Effector memory CD8-positive, alpha-beta T cell (primary cell): ENCODE measurements at regions not wholly inside any gene's neighbourhood (a gene's known extent, or its start where the extent isn't known, plus 50 kb on each side); places are given as distances from the start of the nearest gene placed in this dataset.

ENCODE experiments used
- ATAC-seq: fragments of 150-1000 bp; cut with Tn5 transposase; replicated peaks from 2 replicates; pipeline ENCODE4 v1.10.0; 2021; ENCODE audit warnings: mild to moderate bottlenecking, moderate library complexity
- DNase-seq, 3 experiments: peaks; one replicate each; pipeline ENCODE4 v3.0.0; 2021
- H3K27ac Mint-ChIP-seq, 2 donors: one replicate each; pipeline ENCODE4 v1.8.0; 2022; ENCODE audit warnings: mild to moderate bottlenecking in 2 of 2, mixed read lengths in 2 of 2, moderate library complexity in 2 of 2
- H3K27me3 Mint-ChIP-seq, 2 donors: one replicate each; pipeline ENCODE4 v1.8.0; 2022; ENCODE audit warnings: mixed read lengths in 2 of 2
- H3K36me3 Mint-ChIP-seq: one replicate; pipeline ENCODE4 v1.8.0; 2022; ENCODE audit warnings: mild to moderate bottlenecking, moderate library complexity, mixed read lengths; ENCODE audit not compliant: insufficient read depth
- H3K4me1 Mint-ChIP-seq, 2 donors: one replicate each; pipeline ENCODE4 v1.8.0; 2022; ENCODE audit warnings: low read depth in 2 of 2, mixed read lengths in 2 of 2
- H3K4me3 Mint-ChIP-seq, 2 donors: one replicate each; pipeline ENCODE4 v1.8.0; 2022; ENCODE audit warnings: mild to moderate bottlenecking in 2 of 2, mixed read lengths in 2 of 2, moderate library complexity in 2 of 2
- H3K9me3 Mint-ChIP-seq, 2 donors: one replicate each; pipeline ENCODE4 v1.8.0; 2022; ENCODE audit warnings: mixed read lengths in 2 of 2

- Mint-ChIP-seq H3K36me3 (no peaks in the 10 kb centered on the region), H3K4me3 (no peak overlapping the region), H3K27ac (no peak overlapping the region), H3K4me1 (peaks cover 0 to 3% of the 10 kb centered on the region in 2 donors), H3K9me3 (peaks cover 5 to 8% of the 10 kb centered on the region in 2 donors), H3K27me3 (peaks cover 12 to 21% of the 10 kb centered on the region in 2 donors)
- no peak for DNase-seq
- no peak for ATAC-seq
Observed at GRCh38 chr13:40304391-40304790, 362.1 kb downstream of the FOXO1 start.

GRCh38 chr13:40306817-40307216, 359.6 kb downstream of the FOXO1 start:
- H3K27ac Mint-ChIP-seq = no peak overlapping the region

GRCh38 chr13:40309881-40310280, 356.6 kb downstream of the FOXO1 start:
- DNase-seq (no peak), ATAC-seq (no peak)
- Mint-ChIP-seq H3K27ac (no peak overlapping the region), H3K36me3 (no peaks in the 10 kb centered on the region), H3K4me3 (no peak overlapping the region), H3K4me1 (peaks cover 3 to 5% of the 10 kb centered on the region in 2 donors), H3K9me3 (peaks cover 5 to 8% of the 10 kb centered on the region in 2 donors), H3K27me3 (peaks cover 7 to 21% of the 10 kb centered on the region in 2 donors)

More at GRCh38 chr13:40306817-40307216, 359.6 kb downstream of the FOXO1 start:
- H3K4me1 Mint-ChIP-seq = no peaks in the 10 kb centered on the region
- H3K9me3 Mint-ChIP-seq = peaks cover 5 to 8% of the 10 kb centered on the region in 2 donors
- no peaks in the 10 kb centered on the region for H3K36me3 Mint-ChIP-seq
- peaks cover 7 to 21% of the 10 kb centered on the region in 2 donors for H3K27me3 Mint-ChIP-seq
- no peak overlapping the region for H3K4me3 Mint-ChIP-seq
- ATAC-seq (no peak), DNase-seq (no peak)

GRCh38 chr13:40311356-40312101, 354.9 kb downstream of the FOXO1 start:
- H3K4me3 Mint-ChIP-seq = no peak overlapping the region
- H3K27ac Mint-ChIP-seq = no peak overlapping the region
- peaks cover 0 to 10% of the 10 kb centered on the region in 2 donors for H3K27me3 Mint-ChIP-seq
- ATAC-seq (no peak), DNase-seq (no peak)
- no peaks in the 10 kb centered on the region for H3K36me3 Mint-ChIP-seq
- peaks cover 0 to under 1% of the 10 kb centered on the region in 2 donors for H3K9me3 Mint-ChIP-seq
- H3K4me1 Mint-ChIP-seq = peaks cover 17 to 20% of the 10 kb centered on the region in 2 donors

GRCh38 chr13:40313269-40314200, 352.9 kb downstream of the FOXO1 start:
- H3K9me3 Mint-ChIP-seq = no peaks in the 10 kb centered on the region
- no peaks in the 10 kb centered on the region for H3K27me3 Mint-ChIP-seq
- H3K27ac Mint-ChIP-seq = peak overlapping the region in 1 of 2 donors; percentile 21
- DNase-seq (no peak), ATAC-seq (no peak)
- H3K4me3 Mint-ChIP-seq = no peak overlapping the region
- peaks cover 3% of the 10 kb centered on the region for H3K36me3 Mint-ChIP-seq
- H3K4me1 Mint-ChIP-seq = peaks cover 19 to 27% of the 10 kb centered on the region in 2 donors

- Mint-ChIP-seq H3K36me3 (peaks cover 4% of the 10 kb centered on the region), H3K9me3 (no peaks in the 10 kb centered on the region), H3K4me1 (peaks cover 31 to 37% of the 10 kb centered on the region in 2 donors), H3K27me3 (no peaks in the 10 kb centered on the region), H3K27ac (peak overlapping the region; percentile 44 to 81), H3K4me3 (peak overlapping the region; percentile 39 to 64)
- DNase-seq (peak; percentile 19 to 26 (median 26)), ATAC-seq (peak; percentile 95)
Observed at GRCh38 chr13:40315416-40316064, 350.9 kb downstream of the FOXO1 start.

GRCh38 chr13:40316301-40316700, 350.1 kb downstream of the FOXO1 start:
- ATAC-seq (no peak), DNase-seq (no peak)
- Mint-ChIP-seq H3K36me3 (peaks cover 4% of the 10 kb centered on the region), H3K9me3 (no peaks in the 10 kb centered on the region), H3K4me1 (peaks cover 32 to 37% of the 10 kb centered on the region in 2 donors), H3K27ac (peak overlapping the region; percentile 44 to 81), H3K4me3 (no peak overlapping the region), H3K27me3 (no peaks in the 10 kb centered on the region)

- Mint-ChIP-seq H3K27me3 (no peaks in the 10 kb centered on the region), H3K4me1 (peaks cover 32 to 37% of the 10 kb centered on the region in 2 donors), H3K4me3 (no peak overlapping the region), H3K9me3 (no peaks in the 10 kb centered on the region), H3K36me3 (peaks cover 4% of the 10 kb centered on the region), H3K27ac (no peak overlapping the region)
- DNase-seq (no peak), ATAC-seq (no peak)
Observed at GRCh38 chr13:40317980-40318327, 348.5 kb downstream of the FOXO1 start.

- no peak for ATAC-seq
- Mint-ChIP-seq H3K36me3 (peaks cover 4% of the 10 kb centered on the region), H3K9me3 (peaks cover 0 to 2% of the 10 kb centered on the region in 2 donors)
Observed at GRCh38 chr13:40318366-40318765, 348.1 kb downstream of the FOXO1 start.

GRCh38 chr13:40319699-40320579, 346.5 kb downstream of the FOXO1 start:
- Mint-ChIP-seq H3K27me3 (no peaks in the 10 kb centered on the region), H3K36me3 (peaks cover 4% of the 10 kb centered on the region), H3K27ac (peak overlapping the region in 1 of 2 donors; percentile 22), H3K4me3 (no peak overlapping the region), H3K9me3 (peaks cover 0 to 2% of the 10 kb centered on the region in 2 donors), H3K4me1 (peaks cover 29 to 31% of the 10 kb centered on the region in 2 donors)
- ATAC-seq = no peak
- DNase-seq = no peak

More at GRCh38 chr13:40318366-40318765, 348.1 kb downstream of the FOXO1 start:
- Mint-ChIP-seq H3K4me3 (no peak overlapping the region), H3K4me1 (peaks cover 32 to 37% of the 10 kb centered on the region in 2 donors), H3K27ac (no peak overlapping the region), H3K27me3 (no peaks in the 10 kb centered on the region)
- DNase-seq = no peak

- Mint-ChIP-seq H3K36me3 (no peaks in the 10 kb centered on the region), H3K4me3 (no peak overlapping the region), H3K27ac (no peak overlapping the region), H3K4me1 (peaks cover 8 to 12% of the 10 kb centered on the region in 2 donors), H3K27me3 (peaks cover 6 to 11% of the 10 kb centered on the region in 2 donors), H3K9me3 (peaks cover 0 to 1% of the 10 kb centered on the region in 2 donors)
- ATAC-seq (no peak), DNase-seq (no peak)
Observed at GRCh38 chr13:40328091-40328490, 338.4 kb downstream of the FOXO1 start.

- H3K4me1 Mint-ChIP-seq = peaks cover 8 to 12% of the 10 kb centered on the region in 2 donors
- H3K9me3 Mint-ChIP-seq = no peaks in the 10 kb centered on the region
- peak overlapping the region in 1 of 2 donors; percentile 1 for H3K27ac Mint-ChIP-seq
- no peak overlapping the region for H3K4me3 Mint-ChIP-seq
- no peak for DNase-seq
- H3K27me3 Mint-ChIP-seq = peaks cover 6 to 11% of the 10 kb centered on the region in 2 donors
- H3K36me3 Mint-ChIP-seq = no peaks in the 10 kb centered on the region
- no peak for ATAC-seq
Observed at GRCh38 chr13:40329781-40330485, 336.5 kb downstream of the FOXO1 start.
